Ishikawa (cell line): ENCODE measurements at regions not wholly inside any gene's neighbourhood (a gene's known extent, or its start where the extent isn't known, plus 50 kb on each side); places are given as distances from the start of the nearest gene placed in this dataset.

Experiments used
- EP300 ChIP-seq: IDR thresholded peaks from 2 replicates; pipeline ENCODE4 v1.6.1; 2012; ENCODE audit warnings: borderline replicate concordance
- TCF12 ChIP-seq: IDR thresholded peaks from 2 replicates; pipeline ENCODE4 v1.6.1; 2012; ENCODE audit warnings: low read depth
- TF ChIP-seq, protein P1 (sequence below): IDR thresholded peaks from 2 replicates; pipeline ENCODE4 v1.6.1; 2012; ENCODE audit warnings: low read depth, mild to moderate bottlenecking
- TF ChIP-seq, protein P2 (sequence below): IDR thresholded peaks from 2 replicates; pipeline ENCODE4 v1.6.1; 2012
- TF ChIP-seq, protein P3 (sequence below): IDR thresholded peaks from 2 replicates; pipeline ENCODE4 v1.6.1; 2012

DNA sequence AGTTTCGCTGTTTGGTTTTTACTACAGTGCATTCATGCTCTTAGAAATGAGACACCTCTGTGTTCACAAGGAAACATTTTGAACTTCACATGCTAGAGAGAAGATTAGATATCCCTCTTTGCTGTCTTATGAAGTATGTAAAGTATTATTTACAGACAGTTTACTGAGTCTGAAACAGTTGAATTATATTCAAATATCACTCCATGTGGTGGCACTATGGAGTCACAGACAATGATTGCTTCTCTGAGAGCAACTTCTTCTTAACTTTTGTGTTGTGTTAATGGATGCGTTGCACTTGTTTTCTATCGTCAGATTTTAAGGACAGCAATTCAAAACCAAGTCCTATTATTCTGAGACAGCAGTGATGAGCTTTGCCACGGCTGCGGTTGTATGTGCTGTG, 823.6 kb downstream of the GALR1 start:
- TF ChIP-seq EP300 (no peak), TCF12 (no peak)
- TF ChIP-seq, protein P1, sequence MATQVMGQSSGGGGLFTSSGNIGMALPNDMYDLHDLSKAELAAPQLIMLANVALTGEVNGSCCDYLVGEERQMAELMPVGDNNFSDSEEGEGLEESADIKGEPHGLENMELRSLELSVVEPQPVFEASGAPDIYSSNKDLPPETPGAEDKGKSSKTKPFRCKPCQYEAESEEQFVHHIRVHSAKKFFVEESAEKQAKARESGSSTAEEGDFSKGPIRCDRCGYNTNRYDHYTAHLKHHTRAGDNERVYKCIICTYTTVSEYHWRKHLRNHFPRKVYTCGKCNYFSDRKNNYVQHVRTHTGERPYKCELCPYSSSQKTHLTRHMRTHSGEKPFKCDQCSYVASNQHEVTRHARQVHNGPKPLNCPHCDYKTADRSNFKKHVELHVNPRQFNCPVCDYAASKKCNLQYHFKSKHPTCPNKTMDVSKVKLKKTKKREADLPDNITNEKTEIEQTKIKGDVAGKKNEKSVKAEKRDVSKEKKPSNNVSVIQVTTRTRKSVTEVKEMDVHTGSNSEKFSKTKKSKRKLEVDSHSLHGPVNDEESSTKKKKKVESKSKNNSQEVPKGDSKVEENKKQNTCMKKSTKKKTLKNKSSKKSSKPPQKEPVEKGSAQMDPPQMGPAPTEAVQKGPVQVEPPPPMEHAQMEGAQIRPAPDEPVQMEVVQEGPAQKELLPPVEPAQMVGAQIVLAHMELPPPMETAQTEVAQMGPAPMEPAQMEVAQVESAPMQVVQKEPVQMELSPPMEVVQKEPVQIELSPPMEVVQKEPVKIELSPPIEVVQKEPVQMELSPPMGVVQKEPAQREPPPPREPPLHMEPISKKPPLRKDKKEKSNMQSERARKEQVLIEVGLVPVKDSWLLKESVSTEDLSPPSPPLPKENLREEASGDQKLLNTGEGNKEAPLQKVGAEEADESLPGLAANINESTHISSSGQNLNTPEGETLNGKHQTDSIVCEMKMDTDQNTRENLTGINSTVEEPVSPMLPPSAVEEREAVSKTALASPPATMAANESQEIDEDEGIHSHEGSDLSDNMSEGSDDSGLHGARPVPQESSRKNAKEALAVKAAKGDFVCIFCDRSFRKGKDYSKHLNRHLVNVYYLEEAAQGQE: no peak
- TF ChIP-seq, protein P2, sequence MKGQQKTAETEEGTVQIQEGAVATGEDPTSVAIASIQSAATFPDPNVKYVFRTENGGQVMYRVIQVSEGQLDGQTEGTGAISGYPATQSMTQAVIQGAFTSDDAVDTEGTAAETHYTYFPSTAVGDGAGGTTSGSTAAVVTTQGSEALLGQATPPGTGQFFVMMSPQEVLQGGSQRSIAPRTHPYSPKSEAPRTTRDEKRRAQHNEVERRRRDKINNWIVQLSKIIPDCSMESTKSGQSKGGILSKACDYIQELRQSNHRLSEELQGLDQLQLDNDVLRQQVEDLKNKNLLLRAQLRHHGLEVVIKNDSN: no peak
- TF ChIP-seq, protein P3, sequence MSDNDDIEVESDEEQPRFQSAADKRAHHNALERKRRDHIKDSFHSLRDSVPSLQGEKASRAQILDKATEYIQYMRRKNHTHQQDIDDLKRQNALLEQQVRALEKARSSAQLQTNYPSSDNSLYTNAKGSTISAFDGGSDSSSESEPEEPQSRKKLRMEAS: no peak
